Keratinocyte (primary cell): ENCODE measurements at regions not wholly inside any gene's neighbourhood (a gene's known extent, or its start where the extent isn't known, plus 50 kb on each side); places are given as distances from the start of the nearest gene placed in this dataset.

ENCODE experiments used
- CTCF ChIP-seq, 3 experiments: IDR thresholded peaks in 1 of 3; conservative IDR thresholded peaks in 1 of 3; optimal IDR thresholded peaks in 1 of 3; 2 replicates in 2 of 3; 3 replicates in 1 of 3; pipeline versions ENCODE3 to v1.5.1; 2011; ENCODE audit warnings: low read length in 3 of 3, mild to moderate bottlenecking in 3 of 3, moderate library complexity in 2 of 3, control low read depth in 1 of 3, inconsistent platforms in 1 of 3; ENCODE audit not compliant: insufficient read depth in 2 of 3; ENCODE audit errors: extremely low read depth in 1 of 3
- EZH2 ChIP-seq: IDR thresholded peaks from one replicate; pipeline ENCODE4 v1.6.1; 2012; ENCODE audit warnings: inconsistent platforms, mild to moderate bottlenecking, low read length, moderate library complexity

DNA sequence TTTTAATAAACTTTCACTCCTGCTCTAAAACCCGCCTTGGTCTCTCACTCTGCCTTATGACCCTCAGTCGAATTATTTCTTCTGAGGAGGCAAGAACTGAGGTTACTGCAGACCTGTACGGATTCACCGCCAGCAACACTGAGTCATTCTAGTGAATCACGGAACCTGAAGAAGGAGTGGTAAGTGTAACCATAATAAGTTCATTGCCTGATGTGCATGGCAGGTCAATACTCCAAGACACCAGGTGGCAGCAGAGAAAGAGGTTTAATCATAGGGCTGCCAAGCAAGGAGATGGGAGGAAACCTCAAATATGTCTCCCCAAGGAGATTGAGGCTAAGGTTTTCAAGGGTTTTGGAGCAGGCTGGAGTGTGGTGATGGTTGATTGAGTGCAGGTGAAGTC, 204.3 kb upstream of the IPO5 start:
- TF ChIP-seq CTCF (optimal IDR thresholded peaks at IDR 0.05 in 1 of 3, IDR thresholded peaks at IDR 0.05 in 1 of 3, conservative IDR thresholded peaks at IDR 0.05 in 1 of 3; ENCODE audit: extremely low read depth in 1 of 3, insufficient read depth in 2 of 3, low read length in 3 of 3), result peak in 2 of 3 experiments; percentile 2 to 17
- no peak for TF ChIP-seq EZH2
